H1 (cell line): ENCODE measurements at regions not wholly inside any gene's neighbourhood (a gene's known extent, or its start where the extent isn't known, plus 50 kb on each side); places are given as distances from the start of the nearest gene placed in this dataset.

Experiments used
- CTCF ChIA-PET: fragments of 300-600 bp; sonication (Branson Sonifier 250); formaldehyde crosslinking; loops from one replicate; lab custom pipeline; 2021; ENCODE audit not compliant: partially characterized antibody; lab: Charles Lee
- POLR2A ChIA-PET: fragments of 300-600 bp; sonication (Branson Sonifier 250); formaldehyde crosslinking; loops from one replicate; lab custom pipeline; 2021; ENCODE audit warnings: inconsistent platforms; ENCODE audit not compliant: partially characterized antibody; lab: Charles Lee
- DNase-seq, 2 experiments: peaks; one replicate each; pipeline versions ENCODE4 v3.0.0 to v3.0.0-alpha.2; 2010 to 2022; ENCODE audit warnings: low spot score in 2 of 2, low read depth in 1 of 2, mixed read lengths in 1 of 2
- FAIRE-seq: peaks from 2 replicates; lab custom pipeline; 2011; peaks lifted over from hg19 to GRCh38; lab: Jason Lieb, UNC
- H2AFZ ChIP-seq: 2 replicates; pipeline ENCODE4 v1.8.1; 2012; ENCODE audit warnings: low read length, inconsistent platforms
- H2AK5ac ChIP-seq: 2 replicates; pipeline ENCODE4 v1.6.1; 2013; ENCODE audit warnings: low read depth, low read length
- H2BK120ac ChIP-seq: replicated peaks from 2 replicates; pipeline ENCODE3; 2013; ENCODE audit warnings: low read depth, low read length, inconsistent platforms
- H2BK12ac ChIP-seq: 2 replicates; pipeline ENCODE4 v1.6.1; 2013; ENCODE audit warnings: low read depth, low read length
- H2BK15ac ChIP-seq: 2 replicates; pipeline ENCODE4 v1.6.1; 2013; ENCODE audit warnings: low read length
- H2BK20ac ChIP-seq: 2 replicates; pipeline ENCODE4 v1.6.1; 2013; ENCODE audit warnings: low read length
- H2BK5ac ChIP-seq: 2 replicates; pipeline ENCODE4 v1.6.1; 2013; ENCODE audit warnings: low read depth, low read length
- H3K14ac ChIP-seq: 2 replicates; pipeline ENCODE4 v1.6.1; 2013; ENCODE audit warnings: inconsistent platforms; ENCODE audit not compliant: insufficient read length
- H3K18ac ChIP-seq: 2 replicates; pipeline ENCODE4 v1.6.1; 2013; ENCODE audit warnings: low read length; ENCODE audit errors: extremely low read depth
- H3K23ac ChIP-seq: 2 replicates; pipeline ENCODE4 v1.6.1; 2013; ENCODE audit warnings: inconsistent platforms; ENCODE audit not compliant: insufficient read length
- H3K23me2 ChIP-seq: 2 replicates; pipeline ENCODE4 v1.6.1; 2013; ENCODE audit warnings: low read depth, low read length
- H3K27ac ChIP-seq: 2 replicates; pipeline ENCODE4 v1.6.1; 2011; ENCODE audit warnings: low read depth, low read length, inconsistent platforms
- H3K27me3 ChIP-seq, 4 experiments: replicated peaks in 1 of 4; 1 replicate in 1 of 4; 2 replicates in 3 of 4; pipeline versions ENCODE4 v1.6.1 to v1.8.1; 2011 to 2013; ENCODE audit warnings: low read length in 3 of 4, mild to moderate bottlenecking in 3 of 4, inconsistent platforms in 2 of 4, mixed read lengths in 2 of 4, moderate library complexity in 1 of 4; ENCODE audit not compliant: control insufficient read depth in 3 of 4, insufficient read depth in 3 of 4; ENCODE audit errors: extremely low read depth in 1 of 4
- H3K36me3 ChIP-seq, 4 experiments: 2 replicates each; pipeline versions ENCODE4 v1.6.1 to v1.8.1; 2011 to 2013; ENCODE audit warnings: mild to moderate bottlenecking in 4 of 4, low read length in 3 of 4, moderate library complexity in 2 of 4, control low read depth in 1 of 4, inconsistent platforms in 1 of 4; ENCODE audit not compliant: insufficient read depth in 4 of 4, control insufficient read depth in 2 of 4
- H3K4ac ChIP-seq: replicated peaks from 2 replicates; pipeline ENCODE3; 2013; ENCODE audit warnings: low read length, low read depth, mixed read lengths, inconsistent platforms; ENCODE audit not compliant: insufficient read length
- H3K4me1 ChIP-seq, 4 experiments: replicated peaks in 1 of 4; 1 replicate in 1 of 4; 2 replicates in 3 of 4; pipeline versions ENCODE4 v1.6.1 to v1.8.1; 2011 to 2013; ENCODE audit warnings: low read length in 3 of 4, inconsistent platforms in 2 of 4, mixed read lengths in 1 of 4; ENCODE audit not compliant: insufficient read depth in 4 of 4, control insufficient read depth in 3 of 4
- H3K4me2 ChIP-seq, 2 experiments: 2 replicates each; pipeline versions ENCODE4 v1.6.1 to v1.8.1; 2011 to 2013; ENCODE audit warnings: low read depth in 2 of 2, low read length in 2 of 2, control low read depth in 1 of 2, inconsistent platforms in 1 of 2, mild to moderate bottlenecking in 1 of 2; ENCODE audit not compliant: insufficient read depth in 1 of 2
- H3K4me3 ChIP-seq, 4 experiments: fragments of 200-600, 300-600 bp in 1 of 4; sonication (generic), shearing (Covaris generic), sonication (Bioruptor Twin) in 1 of 4; 2 replicates each; pipeline versions ENCODE4 v1.5.1 to v1.8.1; 2011 to 2016; ENCODE audit warnings: low read length in 4 of 4, low read depth in 3 of 4, control low read depth in 2 of 4, inconsistent platforms in 2 of 4, mild to moderate bottlenecking in 2 of 4, mixed read lengths in 1 of 4, moderate library complexity in 1 of 4; ENCODE audit not compliant: insufficient read depth in 2 of 4; ENCODE audit errors: extremely low read depth in 1 of 4
- H3K56ac ChIP-seq: replicated peaks from 2 replicates; pipeline ENCODE3; 2013; ENCODE audit warnings: low read depth, mild to moderate bottlenecking, mixed read lengths, low read length, inconsistent platforms; ENCODE audit not compliant: insufficient read length
- H3K79me1 ChIP-seq: 2 replicates; pipeline ENCODE4 v1.6.1; 2013; ENCODE audit warnings: low read depth, low read length, control low read depth
- H3K79me2 ChIP-seq, 2 experiments: 2 replicates each; pipeline versions ENCODE4 v1.6.1 to v1.8.1; 2012 to 2013; ENCODE audit warnings: low read length in 2 of 2, mild to moderate bottlenecking in 2 of 2, inconsistent platforms in 1 of 2; ENCODE audit not compliant: insufficient read depth in 2 of 2, control insufficient read depth in 1 of 2
- H3K9ac ChIP-seq, 4 experiments: replicated peaks in 1 of 4; 1 replicate in 1 of 4; 2 replicates in 3 of 4; pipeline versions ENCODE4 v1.6.1 to v1.8.1; 2011 to 2013; ENCODE audit warnings: low read depth in 3 of 4, low read length in 3 of 4, control low read depth in 2 of 4, mild to moderate bottlenecking in 2 of 4, moderate library complexity in 2 of 4, inconsistent platforms in 1 of 4; ENCODE audit errors: extremely low read depth in 1 of 4
- H3K9me3 ChIP-seq, 2 experiments: 2 replicates each; pipeline versions ENCODE4 v1.6.1 to v1.8.1; 2012 to 2013; ENCODE audit warnings: mild to moderate bottlenecking in 2 of 2, moderate library complexity in 2 of 2, control low read depth in 1 of 2, inconsistent platforms in 1 of 2, low read depth in 1 of 2, low read length in 1 of 2, mixed read lengths in 1 of 2; ENCODE audit not compliant: insufficient read depth in 2 of 2
- H4K20me1 ChIP-seq, 2 experiments: replicated peaks in 1 of 2; 2 replicates each; pipeline versions ENCODE3 to v1.8.1; 2011 to 2013; ENCODE audit warnings: inconsistent platforms in 2 of 2, low read length in 2 of 2, mild to moderate bottlenecking in 1 of 2; ENCODE audit not compliant: insufficient read depth in 2 of 2, control insufficient read depth in 1 of 2
- H4K5ac ChIP-seq: 2 replicates; pipeline ENCODE4 v1.6.1; 2013; ENCODE audit warnings: low read length, low read depth, mixed read lengths, inconsistent platforms; ENCODE audit not compliant: insufficient read length
- H4K8ac ChIP-seq: 2 replicates; pipeline ENCODE4 v1.8.0; 2013; ENCODE audit warnings: mild to moderate bottlenecking, moderate library complexity, low read length, inconsistent platforms; ENCODE audit not compliant: insufficient read depth; ENCODE audit errors: extremely low read depth
- H4K91ac ChIP-seq: replicated peaks from 2 replicates; pipeline ENCODE3; 2013; ENCODE audit warnings: low read length, mixed read lengths, inconsistent platforms; ENCODE audit not compliant: insufficient read length
- WGBS, 2 experiments: shearing (Covaris generic) in 1 of 2; methylation state at CpG; one replicate each; pipeline versions ENCODE4 v1.1.6 to v1.1.7; 2013 to 2015; ENCODE audit warnings: low lambda C conversion rate in 2 of 2, mixed read lengths in 2 of 2, inconsistent platforms in 1 of 2, low coverage in 1 of 2, missing lambda C conversion rate in 1 of 2; ENCODE audit not compliant: insufficient replicate concordance in 2 of 2, insufficient coverage in 1 of 2, insufficient read length in 1 of 2; ENCODE audit errors: extremely low coverage in 1 of 2, missing lambda C conversion rate in 1 of 2; 5-methylcytosine and 5-hydroxymethylcytosine counted together
- TF ChIP-seq, protein P1 (sequence below): fragments of 300-600 bp; sonication (generic); IDR thresholded peaks from 2 replicates; pipeline ENCODE4 v1.7.1; 2012; ENCODE audit warnings: low read length, moderate library complexity, mild to moderate bottlenecking, inconsistent platforms; ENCODE audit not compliant: insufficient replicate concordance

GRCh38 chr6:4270776-4271175, 135.4 kb upstream of the ECI2 start:
- H2AK5ac ChIP-seq: no peak overlapping the region
- WGBS, 2 experiments: 77% methylated on average over 1 of the region's 1 CpG; no CpG with 5 or more reads in 1 of the 2 experiments
- no peak overlapping the region for H2BK20ac ChIP-seq
- FAIRE-seq: no peak
- no peaks in the 10 kb centered on the region for H3K4me1 ChIP-seq
- H4K5ac ChIP-seq: no peak overlapping the region
- no peak overlapping the region for H3K4ac ChIP-seq
- no peaks in the 10 kb centered on the region for H4K20me1 ChIP-seq
- H2BK120ac ChIP-seq: no peak overlapping the region
- H3K79me1 ChIP-seq: no peaks in the 10 kb centered on the region
- H3K9ac ChIP-seq: no peak overlapping the region
- H3K4me3 ChIP-seq: no peak overlapping the region
- H3K18ac ChIP-seq: no peak overlapping the region
- H2AFZ ChIP-seq: no peak overlapping the region
- POLR2A ChIA-PET: no interaction called here
- no peak overlapping the region for H4K91ac ChIP-seq
- H2BK12ac ChIP-seq: no peak overlapping the region
- H3K56ac ChIP-seq: no peak overlapping the region
- H3K23me2 ChIP-seq: peaks cover 2% of the 10 kb centered on the region; the same call in 1 of the 2 replicates
- no peaks in the 10 kb centered on the region for H3K36me3 ChIP-seq
- no peak for DNase-seq
- no peak overlapping the region for H2BK15ac ChIP-seq
- H3K27ac ChIP-seq: no peak overlapping the region
- H3K4me2 ChIP-seq: no peak overlapping the region
- no peak overlapping the region for H4K8ac ChIP-seq
- H3K14ac ChIP-seq: no peak overlapping the region
- no peaks in the 10 kb centered on the region for H3K9me3 ChIP-seq
- H3K79me2 ChIP-seq: no peaks in the 10 kb centered on the region
- CTCF ChIA-PET: interaction anchor here (1.1 kb wide), 1 partner anchor 13 kb away, joined by 3 read pairs; no protein-coding TSS in a partner anchor
- no peak overlapping the region for H2BK5ac ChIP-seq
- no peak overlapping the region for H3K23ac ChIP-seq
- H3K27me3 ChIP-seq: no peaks in the 10 kb centered on the region
- TF ChIP-seq, protein P1, sequence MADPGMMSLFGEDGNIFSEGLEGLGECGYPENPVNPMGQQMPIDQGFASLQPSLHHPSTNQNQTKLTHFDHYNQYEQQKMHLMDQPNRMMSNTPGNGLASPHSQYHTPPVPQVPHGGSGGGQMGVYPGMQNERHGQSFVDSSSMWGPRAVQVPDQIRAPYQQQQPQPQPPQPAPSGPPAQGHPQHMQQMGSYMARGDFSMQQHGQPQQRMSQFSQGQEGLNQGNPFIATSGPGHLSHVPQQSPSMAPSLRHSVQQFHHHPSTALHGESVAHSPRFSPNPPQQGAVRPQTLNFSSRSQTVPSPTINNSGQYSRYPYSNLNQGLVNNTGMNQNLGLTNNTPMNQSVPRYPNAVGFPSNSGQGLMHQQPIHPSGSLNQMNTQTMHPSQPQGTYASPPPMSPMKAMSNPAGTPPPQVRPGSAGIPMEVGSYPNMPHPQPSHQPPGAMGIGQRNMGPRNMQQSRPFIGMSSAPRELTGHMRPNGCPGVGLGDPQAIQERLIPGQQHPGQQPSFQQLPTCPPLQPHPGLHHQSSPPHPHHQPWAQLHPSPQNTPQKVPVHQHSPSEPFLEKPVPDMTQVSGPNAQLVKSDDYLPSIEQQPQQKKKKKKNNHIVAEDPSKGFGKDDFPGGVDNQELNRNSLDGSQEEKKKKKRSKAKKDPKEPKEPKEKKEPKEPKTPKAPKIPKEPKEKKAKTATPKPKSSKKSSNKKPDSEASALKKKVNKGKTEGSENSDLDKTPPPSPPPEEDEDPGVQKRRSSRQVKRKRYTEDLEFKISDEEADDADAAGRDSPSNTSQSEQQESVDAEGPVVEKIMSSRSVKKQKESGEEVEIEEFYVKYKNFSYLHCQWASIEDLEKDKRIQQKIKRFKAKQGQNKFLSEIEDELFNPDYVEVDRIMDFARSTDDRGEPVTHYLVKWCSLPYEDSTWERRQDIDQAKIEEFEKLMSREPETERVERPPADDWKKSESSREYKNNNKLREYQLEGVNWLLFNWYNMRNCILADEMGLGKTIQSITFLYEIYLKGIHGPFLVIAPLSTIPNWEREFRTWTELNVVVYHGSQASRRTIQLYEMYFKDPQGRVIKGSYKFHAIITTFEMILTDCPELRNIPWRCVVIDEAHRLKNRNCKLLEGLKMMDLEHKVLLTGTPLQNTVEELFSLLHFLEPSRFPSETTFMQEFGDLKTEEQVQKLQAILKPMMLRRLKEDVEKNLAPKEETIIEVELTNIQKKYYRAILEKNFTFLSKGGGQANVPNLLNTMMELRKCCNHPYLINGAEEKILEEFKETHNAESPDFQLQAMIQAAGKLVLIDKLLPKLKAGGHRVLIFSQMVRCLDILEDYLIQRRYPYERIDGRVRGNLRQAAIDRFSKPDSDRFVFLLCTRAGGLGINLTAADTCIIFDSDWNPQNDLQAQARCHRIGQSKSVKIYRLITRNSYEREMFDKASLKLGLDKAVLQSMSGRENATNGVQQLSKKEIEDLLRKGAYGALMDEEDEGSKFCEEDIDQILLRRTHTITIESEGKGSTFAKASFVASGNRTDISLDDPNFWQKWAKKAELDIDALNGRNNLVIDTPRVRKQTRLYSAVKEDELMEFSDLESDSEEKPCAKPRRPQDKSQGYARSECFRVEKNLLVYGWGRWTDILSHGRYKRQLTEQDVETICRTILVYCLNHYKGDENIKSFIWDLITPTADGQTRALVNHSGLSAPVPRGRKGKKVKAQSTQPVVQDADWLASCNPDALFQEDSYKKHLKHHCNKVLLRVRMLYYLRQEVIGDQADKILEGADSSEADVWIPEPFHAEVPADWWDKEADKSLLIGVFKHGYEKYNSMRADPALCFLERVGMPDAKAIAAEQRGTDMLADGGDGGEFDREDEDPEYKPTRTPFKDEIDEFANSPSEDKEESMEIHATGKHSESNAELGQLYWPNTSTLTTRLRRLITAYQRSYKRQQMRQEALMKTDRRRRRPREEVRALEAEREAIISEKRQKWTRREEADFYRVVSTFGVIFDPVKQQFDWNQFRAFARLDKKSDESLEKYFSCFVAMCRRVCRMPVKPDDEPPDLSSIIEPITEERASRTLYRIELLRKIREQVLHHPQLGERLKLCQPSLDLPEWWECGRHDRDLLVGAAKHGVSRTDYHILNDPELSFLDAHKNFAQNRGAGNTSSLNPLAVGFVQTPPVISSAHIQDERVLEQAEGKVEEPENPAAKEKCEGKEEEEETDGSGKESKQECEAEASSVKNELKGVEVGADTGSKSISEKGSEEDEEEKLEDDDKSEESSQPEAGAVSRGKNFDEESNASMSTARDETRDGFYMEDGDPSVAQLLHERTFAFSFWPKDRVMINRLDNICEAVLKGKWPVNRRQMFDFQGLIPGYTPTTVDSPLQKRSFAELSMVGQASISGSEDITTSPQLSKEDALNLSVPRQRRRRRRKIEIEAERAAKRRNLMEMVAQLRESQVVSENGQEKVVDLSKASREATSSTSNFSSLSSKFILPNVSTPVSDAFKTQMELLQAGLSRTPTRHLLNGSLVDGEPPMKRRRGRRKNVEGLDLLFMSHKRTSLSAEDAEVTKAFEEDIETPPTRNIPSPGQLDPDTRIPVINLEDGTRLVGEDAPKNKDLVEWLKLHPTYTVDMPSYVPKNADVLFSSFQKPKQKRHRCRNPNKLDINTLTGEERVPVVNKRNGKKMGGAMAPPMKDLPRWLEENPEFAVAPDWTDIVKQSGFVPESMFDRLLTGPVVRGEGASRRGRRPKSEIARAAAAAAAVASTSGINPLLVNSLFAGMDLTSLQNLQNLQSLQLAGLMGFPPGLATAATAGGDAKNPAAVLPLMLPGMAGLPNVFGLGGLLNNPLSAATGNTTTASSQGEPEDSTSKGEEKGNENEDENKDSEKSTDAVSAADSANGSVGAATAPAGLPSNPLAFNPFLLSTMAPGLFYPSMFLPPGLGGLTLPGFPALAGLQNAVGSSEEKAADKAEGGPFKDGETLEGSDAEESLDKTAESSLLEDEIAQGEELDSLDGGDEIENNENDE: no peak
